ENCODE measurements at regions not wholly inside any gene's neighbourhood (a gene's known extent, or its start where the extent isn't known, plus 50 kb on each side); places are given as distances from the start of the nearest gene placed in this dataset.

- Histone ChIP-seq H3K36me3 (ENCODE audit: low read depth, missing control alignments) (no peaks in the 10 kb centered on the region), H3K27ac (no peak overlapping the region), H3K4me3 (no peak overlapping the region), H3K9me3 (no peaks in the 10 kb centered on the region), H3K4me1 (no peaks in the 10 kb centered on the region), H3K27me3 (no peaks in the 10 kb centered on the region)
- intact Hi-C loops (cut with DNase I; ENCODE audit: low total_unique reads), result no loop called here
- TF ChIP-seq POLR2A (IDR thresholded peaks at IDR 0.05), result no peak
- TF ChIP-seq, protein P1, sequence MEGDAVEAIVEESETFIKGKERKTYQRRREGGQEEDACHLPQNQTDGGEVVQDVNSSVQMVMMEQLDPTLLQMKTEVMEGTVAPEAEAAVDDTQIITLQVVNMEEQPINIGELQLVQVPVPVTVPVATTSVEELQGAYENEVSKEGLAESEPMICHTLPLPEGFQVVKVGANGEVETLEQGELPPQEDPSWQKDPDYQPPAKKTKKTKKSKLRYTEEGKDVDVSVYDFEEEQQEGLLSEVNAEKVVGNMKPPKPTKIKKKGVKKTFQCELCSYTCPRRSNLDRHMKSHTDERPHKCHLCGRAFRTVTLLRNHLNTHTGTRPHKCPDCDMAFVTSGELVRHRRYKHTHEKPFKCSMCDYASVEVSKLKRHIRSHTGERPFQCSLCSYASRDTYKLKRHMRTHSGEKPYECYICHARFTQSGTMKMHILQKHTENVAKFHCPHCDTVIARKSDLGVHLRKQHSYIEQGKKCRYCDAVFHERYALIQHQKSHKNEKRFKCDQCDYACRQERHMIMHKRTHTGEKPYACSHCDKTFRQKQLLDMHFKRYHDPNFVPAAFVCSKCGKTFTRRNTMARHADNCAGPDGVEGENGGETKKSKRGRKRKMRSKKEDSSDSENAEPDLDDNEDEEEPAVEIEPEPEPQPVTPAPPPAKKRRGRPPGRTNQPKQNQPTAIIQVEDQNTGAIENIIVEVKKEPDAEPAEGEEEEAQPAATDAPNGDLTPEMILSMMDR (IDR thresholded peaks at IDR 0.05), result no peak
- no peak for DNase-seq
- WGBS, 2 donors, result 58 to 67% methylated on average over 1 of the region's 1 CpG
Observed at GRCh38 chr2:168312036-168312822, 64.8 kb upstream of the STK39 start.

GRCh38 chr2:168314236-168314635, 66.8 kb upstream of the STK39 start:
- intact Hi-C loops (cut with DNase I; ENCODE audit: low total_unique reads), result no loop called here
- TF ChIP-seq POLR2A (IDR thresholded peaks at IDR 0.05), result no peak
- TF ChIP-seq, protein P1 (IDR thresholded peaks at IDR 0.05), result no peak
- WGBS, 2 donors, result 95 to 100% methylated on average over 1 of the region's 1 CpG

GRCh38 chr2:168315331-168316072, 68.1 kb upstream of the STK39 start:
- 94 to 97% methylated on average over 4 of the region's 4 CpGs for WGBS, 2 donors
- Histone ChIP-seq H3K27me3 (no peaks in the 10 kb centered on the region), H3K36me3 (ENCODE audit: low read depth, missing control alignments) (no peaks in the 10 kb centered on the region), H3K9me3 (no peaks in the 10 kb centered on the region), H3K4me3 (no peak overlapping the region), H3K4me1 (no peaks in the 10 kb centered on the region), H3K27ac (no peak overlapping the region)
- DNase-seq, result no peak
- TF ChIP-seq, protein P1 (IDR thresholded peaks at IDR 0.05), result no peak
- TF ChIP-seq POLR2A (IDR thresholded peaks at IDR 0.05), result no peak
- intact Hi-C loops (cut with DNase I; ENCODE audit: low total_unique reads), result no loop called here

More at GRCh38 chr2:168314236-168314635, 66.8 kb upstream of the STK39 start:
- H3K4me3 ChIP-seq, result no peak overlapping the region
- no peaks in the 10 kb centered on the region for H3K4me1 ChIP-seq
- no peaks in the 10 kb centered on the region for H3K36me3 ChIP-seq (ENCODE audit: low read depth, missing control alignments)
- DNase-seq, result no peak
- H3K27me3 ChIP-seq, result no peaks in the 10 kb centered on the region
- H3K9me3 ChIP-seq, result no peaks in the 10 kb centered on the region
- H3K27ac ChIP-seq, result no peak overlapping the region

GRCh38 chr2:168316073-168316440, 68.7 kb upstream of the STK39 start:
- Histone ChIP-seq H3K4me1 (no peaks in the 10 kb centered on the region), H3K9me3 (no peaks in the 10 kb centered on the region), H3K27me3 (no peaks in the 10 kb centered on the region), H3K27ac (no peak overlapping the region), H3K36me3 (ENCODE audit: low read depth, missing control alignments) (no peaks in the 10 kb centered on the region), H3K4me3 (no peak overlapping the region)
- TF ChIP-seq, protein P1 (IDR thresholded peaks at IDR 0.05), result no peak
- no peak for TF ChIP-seq POLR2A (IDR thresholded peaks at IDR 0.05)
- no peak for DNase-seq
- intact Hi-C loops (cut with DNase I; ENCODE audit: low total_unique reads), result no loop called here

All from testis (tissue), 2 donors.